Endothelial cell of umbilical vein (primary cell): ENCODE measurements at regions not wholly inside any gene's neighbourhood (a gene's known extent, or its start where the extent isn't known, plus 50 kb on each side); places are given as distances from the start of the nearest gene placed in this dataset.
"Not testable (repeated sequence)": the region's sequence is repeated elsewhere in the genome, so short reads cannot be mapped to it uniquely, and the experiment has no call there.

ENCODE experiments used
- BruUV-seq: library from RNA; stranded (reverse); fragments of 400-500 nt; replicated peaks from 2 replicates; lab custom pipeline; 2021; lab: Mats Ljungman, UMichigan
- CTCF ChIA-PET: fragments of 300-600, 350-600 bp; sonication (Branson Sonifier 250); formaldehyde crosslinking; loops from one replicate; lab custom pipeline; 2021; ENCODE audit warnings: antibody characterized with exemption, inconsistent platforms; lab: Charles Lee
- POLR2A ChIA-PET: fragments of 300-600, 350-600 bp; sonication (Branson Sonifier 250); formaldehyde crosslinking; loops from one replicate; lab custom pipeline; 2021; ENCODE audit warnings: antibody characterized with exemption, inconsistent platforms; lab: Charles Lee
- DNase-seq: peaks from one replicate; pipeline ENCODE4 v3.0.0-alpha.2; 2011; ENCODE audit warnings: low read depth, low spot score
- FAIRE-seq: peaks from 2 replicates; lab custom pipeline; 2011; peaks lifted over from hg19 to GRCh38; lab: Jason Lieb, UNC
- H2AFZ ChIP-seq: 2 replicates; pipeline ENCODE4 v1.6.0; 2012; ENCODE audit warnings: low read depth, low read length, control low read depth, inconsistent platforms
- H3K27ac ChIP-seq: 2 replicates; pipeline ENCODE4 v1.5.1; 2011; ENCODE audit warnings: low read depth, mild to moderate bottlenecking, control low read depth, low read length, moderate library complexity; ENCODE audit not compliant: insufficient read depth
- H3K27me3 ChIP-seq, 2 experiments: 2 replicates each; pipeline versions ENCODE4 v1.6.0 to v1.6.1; 2011; ENCODE audit warnings: low read length in 2 of 2, mixed read lengths in 1 of 2; ENCODE audit not compliant: control insufficient read depth in 2 of 2, insufficient read depth in 2 of 2
- H3K36me3 ChIP-seq, 2 experiments: 2 replicates in 1 of 2; 3 replicates in 1 of 2; pipeline ENCODE4 v1.5.1; 2011; ENCODE audit warnings: low read length in 2 of 2, mild to moderate bottlenecking in 1 of 2, moderate library complexity in 1 of 2; ENCODE audit not compliant: control insufficient read depth in 2 of 2, insufficient read depth in 2 of 2; ENCODE audit errors: extremely low read depth in 1 of 2
- H3K4me1 ChIP-seq: 3 replicates; pipeline ENCODE4 v1.5.1; 2011; ENCODE audit warnings: mild to moderate bottlenecking, low read length; ENCODE audit not compliant: control insufficient read depth, insufficient read depth; ENCODE audit errors: extremely low read depth
- H3K4me2 ChIP-seq: 2 replicates; pipeline ENCODE4 v1.6.1; 2011; ENCODE audit warnings: low read length, control low read depth, mixed read lengths; ENCODE audit not compliant: insufficient read depth
- H3K4me3 ChIP-seq, 3 experiments: fragments of 200-600 bp in 1 of 3; sonication (generic), shearing (Covaris generic) in 1 of 3; replicated peaks in 1 of 3; 2 replicates each; pipeline ENCODE4 v1.5.1; 2011 to 2016; ENCODE audit warnings: control low read depth in 3 of 3, low read length in 3 of 3, mild to moderate bottlenecking in 2 of 3, inconsistent platforms in 1 of 3, low read depth in 1 of 3, moderate library complexity in 1 of 3; ENCODE audit not compliant: insufficient read depth in 1 of 3
- H3K79me2 ChIP-seq: 2 replicates; pipeline ENCODE4 v1.6.0; 2012; ENCODE audit warnings: low read length, inconsistent platforms; ENCODE audit not compliant: control insufficient read depth, insufficient read depth
- H3K9ac ChIP-seq: replicated peaks from 2 replicates; pipeline ENCODE3; 2011; ENCODE audit warnings: low read length, control low read depth; ENCODE audit not compliant: insufficient read depth; ENCODE audit errors: extremely low read depth
- H3K9me1 ChIP-seq: replicated peaks from 3 replicates; pipeline ENCODE4 v1.6.0; 2011; ENCODE audit warnings: mild to moderate bottlenecking, low read length; ENCODE audit not compliant: control insufficient read depth, insufficient read depth; ENCODE audit errors: extremely low read depth
- H3K9me3 ChIP-seq: replicated peaks from 2 replicates; pipeline ENCODE4 v1.5.1; 2012; ENCODE audit warnings: low read length, inconsistent platforms; ENCODE audit not compliant: control insufficient read depth, insufficient read depth
- H4K20me1 ChIP-seq: replicated peaks from 2 replicates; pipeline ENCODE3; 2011; ENCODE audit warnings: mild to moderate bottlenecking, low read length; ENCODE audit not compliant: control insufficient read depth, insufficient read depth; ENCODE audit errors: extremely low read depth
- POLR2A ChIP-seq: IDR thresholded peaks from 2 replicates; pipeline ENCODE4 v1.6.1; 2012; ENCODE audit warnings: low read depth, mild to moderate bottlenecking, control low read depth, low read length
- dilution Hi-C: fragments of 300-500 bp; cut with MboI; formaldehyde crosslinking; loops from one replicate; pipeline ENCODE4 v1.15.0; 2019; ENCODE audit warnings: low sequenced_read_pairs; ENCODE audit not compliant: extremely low pct_ligation_motif_present
- intact Hi-C: fragments of 100-400 bp; cut with micrococcal nuclease; formaldehyde crosslinking; loops from one replicate; pipeline ENCODE4 v1.10.0; 2022
- TF ChIP-seq, protein P1 (sequence below), 2 donors: IDR thresholded peaks; 1 replicate in 1 of 2; 2 replicates in 1 of 2; pipeline ENCODE4 v1.5.1; 2011; ENCODE audit warnings: low read length in 2 of 2, mild to moderate bottlenecking in 2 of 2, moderate library complexity in 2 of 2, control low read depth in 1 of 2, inconsistent platforms in 1 of 2, low read depth in 1 of 2; ENCODE audit not compliant: insufficient read depth in 1 of 2; ENCODE audit errors: extremely low read depth in 1 of 2

- Histone ChIP-seq H3K9me3 (no peaks in the 10 kb centered on the region), H3K27ac (no peak overlapping the region), H2AFZ (no peak overlapping the region), H3K9ac (no peak overlapping the region), H3K36me3 (no peaks in the 10 kb centered on the region), H3K4me3 (no peak overlapping the region), H3K27me3 (no peaks in the 10 kb centered on the region), H3K4me1 (no peaks in the 10 kb centered on the region), H3K9me1 (no peaks in the 10 kb centered on the region), H4K20me1 (no peaks in the 10 kb centered on the region), H3K79me2 (no peaks in the 10 kb centered on the region), H3K4me2 (no peak overlapping the region)
- TF ChIP-seq, protein P1, sequence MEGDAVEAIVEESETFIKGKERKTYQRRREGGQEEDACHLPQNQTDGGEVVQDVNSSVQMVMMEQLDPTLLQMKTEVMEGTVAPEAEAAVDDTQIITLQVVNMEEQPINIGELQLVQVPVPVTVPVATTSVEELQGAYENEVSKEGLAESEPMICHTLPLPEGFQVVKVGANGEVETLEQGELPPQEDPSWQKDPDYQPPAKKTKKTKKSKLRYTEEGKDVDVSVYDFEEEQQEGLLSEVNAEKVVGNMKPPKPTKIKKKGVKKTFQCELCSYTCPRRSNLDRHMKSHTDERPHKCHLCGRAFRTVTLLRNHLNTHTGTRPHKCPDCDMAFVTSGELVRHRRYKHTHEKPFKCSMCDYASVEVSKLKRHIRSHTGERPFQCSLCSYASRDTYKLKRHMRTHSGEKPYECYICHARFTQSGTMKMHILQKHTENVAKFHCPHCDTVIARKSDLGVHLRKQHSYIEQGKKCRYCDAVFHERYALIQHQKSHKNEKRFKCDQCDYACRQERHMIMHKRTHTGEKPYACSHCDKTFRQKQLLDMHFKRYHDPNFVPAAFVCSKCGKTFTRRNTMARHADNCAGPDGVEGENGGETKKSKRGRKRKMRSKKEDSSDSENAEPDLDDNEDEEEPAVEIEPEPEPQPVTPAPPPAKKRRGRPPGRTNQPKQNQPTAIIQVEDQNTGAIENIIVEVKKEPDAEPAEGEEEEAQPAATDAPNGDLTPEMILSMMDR (IDR thresholded peaks at IDR 0.05; ENCODE audit: extremely low read depth in 1 of 2, insufficient read depth in 1 of 2, low read depth in 1 of 2, low read length in 2 of 2) = no peak
- no peak for TF ChIP-seq POLR2A
- POLR2A ChIA-PET = no interaction called here
- no TSS peak for BruUV-seq
- dilution Hi-C loops (no loop called here), intact Hi-C loops (no loop called here)
- DNase-seq (no peak), FAIRE-seq (no peak)
- CTCF ChIA-PET = no interaction called here
These were observed 566.8 kb upstream of the CYLC2 start for GRCh38 chr9:102428305-102428704.

DNA sequence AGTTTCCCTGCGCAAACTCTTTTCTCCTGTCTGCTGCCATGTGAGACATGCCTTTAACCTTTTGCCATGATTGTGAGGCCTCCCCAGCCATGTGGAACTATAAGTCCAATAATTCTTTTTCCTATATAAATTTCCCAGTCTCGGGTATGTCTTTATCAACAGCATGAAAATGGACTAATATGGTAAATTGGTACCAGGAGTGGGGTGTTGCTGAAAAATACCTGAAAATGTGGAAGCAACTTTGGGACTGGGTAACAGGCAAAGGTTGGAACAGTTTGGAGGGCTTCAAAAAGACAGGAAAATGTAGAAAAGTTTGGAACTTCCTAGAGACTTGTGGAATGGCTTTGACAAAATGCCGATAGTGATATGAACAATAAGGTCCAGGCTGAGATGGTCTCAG, 578.9 kb upstream of the CYLC2 start:
- H3K9me3 ChIP-seq, BruUV-seq, H4K20me1 ChIP-seq, FAIRE-seq, H3K79me2 ChIP-seq, H3K4me3 ChIP-seq, H3K4me1 ChIP-seq, H2AFZ ChIP-seq, H3K27ac ChIP-seq, DNase-seq, dilution Hi-C loops, H3K9me1 ChIP-seq, CTCF ChIA-PET, H3K36me3 ChIP-seq, POLR2A ChIA-PET, H3K27me3 ChIP-seq, H3K9ac ChIP-seq, H3K4me2 ChIP-seq, intact Hi-C loops: not testable (repeated sequence)
